ENCODE measurements at regions not wholly inside any gene's neighbourhood (a gene's known extent, or its start where the extent isn't known, plus 50 kb on each side); places are given as distances from the start of the nearest gene placed in this dataset.

DNA sequence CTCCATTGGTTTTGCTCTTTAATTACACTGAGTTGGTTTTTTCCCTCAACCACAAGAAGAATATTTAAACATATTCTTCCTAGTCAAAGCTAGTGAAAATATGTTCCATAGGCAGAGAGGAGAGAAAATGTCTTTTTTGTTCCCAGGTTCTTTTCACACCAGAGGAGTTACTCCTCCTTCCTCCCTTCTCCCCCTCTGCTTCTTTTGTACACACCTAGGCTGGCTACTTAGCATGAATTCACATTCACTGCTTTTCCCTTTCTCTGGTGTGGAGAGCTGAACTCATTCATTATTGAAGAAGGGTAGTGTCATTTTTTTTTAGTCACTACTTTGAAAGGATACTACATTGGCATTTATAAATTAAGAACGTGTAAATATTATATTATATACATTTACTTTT lies 56.6 kb upstream of the UGP2 start:
- no peak for FAIRE-seq
- TF ChIP-seq POLR2AphosphoS5 (IDR thresholded peaks at IDR 0.05; ENCODE audit: low read depth, low read length) (no peak), TAF1 (IDR thresholded peaks at IDR 0.05; ENCODE audit: low read depth, low read length) (no peak), PAX5 (IDR thresholded peaks at IDR 0.05; ENCODE audit: insufficient read depth, low read length, severe bottlenecking) (no peak)

GRCh38 chr2:63786471-63786870 lies 55.2 kb upstream of the UGP2 start:
- FAIRE-seq (no peak), DNase-seq (ENCODE audit: insufficient read length, low spot score) (no peak)
- TF ChIP-seq TAF1 (IDR thresholded peaks at IDR 0.05; ENCODE audit: low read depth, low read length) = no peak
- no peak for TF ChIP-seq POLR2A (IDR thresholded peaks at IDR 0.05; ENCODE audit: low read depth, low read length)
- no peak for TF ChIP-seq PAX5 (IDR thresholded peaks at IDR 0.05; ENCODE audit: insufficient read depth, low read length, severe bottlenecking)
- no peak for TF ChIP-seq POU2F2 (IDR thresholded peaks at IDR 0.05; ENCODE audit: low read depth, low read length)
- TF ChIP-seq SPI1 (IDR thresholded peaks at IDR 0.05; ENCODE audit: low read depth, low read length) = no peak
- TF ChIP-seq POLR2AphosphoS5 (IDR thresholded peaks at IDR 0.05; ENCODE audit: low read depth, low read length) = no peak

More for the DNA sequence above, 56.6 kb upstream of the UGP2 start:
- no peak for DNase-seq (ENCODE audit: insufficient read length, low spot score)

- DNase-seq (ENCODE audit: insufficient read length, low spot score) (no peak), FAIRE-seq (no peak)
- TF ChIP-seq PAX5 (IDR thresholded peaks at IDR 0.05; ENCODE audit: insufficient read depth, low read length, severe bottlenecking) (no peak), POU2F2 (IDR thresholded peaks at IDR 0.05; ENCODE audit: low read depth, low read length) (no peak), POLR2AphosphoS5 (IDR thresholded peaks at IDR 0.05; ENCODE audit: low read depth, low read length) (no peak), POLR2A (IDR thresholded peaks at IDR 0.05; ENCODE audit: low read depth, low read length) (no peak), TAF1 (IDR thresholded peaks at IDR 0.05; ENCODE audit: low read depth, low read length) (no peak)
Measured at GRCh38 chr2:63788071-63788470, 53.6 kb upstream of the UGP2 start.

GRCh38 chr2:63789338-63790020 lies 52.2 kb upstream of the UGP2 start:
- no peak for FAIRE-seq
- TF ChIP-seq SPI1 (IDR thresholded peaks at IDR 0.05; ENCODE audit: low read depth, low read length) (no peak), POLR2A (IDR thresholded peaks at IDR 0.05; ENCODE audit: low read depth, low read length) (no peak), TAF1 (IDR thresholded peaks at IDR 0.05; ENCODE audit: low read depth, low read length) (no peak), PAX5 (IDR thresholded peaks at IDR 0.05; ENCODE audit: insufficient read depth, low read length, severe bottlenecking) (no peak), POU2F2 (IDR thresholded peaks at IDR 0.05; ENCODE audit: low read depth, low read length) (no peak), POLR2AphosphoS5 (IDR thresholded peaks at IDR 0.05; ENCODE audit: low read depth, low read length) (no peak)
- no peak for DNase-seq (ENCODE audit: insufficient read length, low spot score)

DNA sequence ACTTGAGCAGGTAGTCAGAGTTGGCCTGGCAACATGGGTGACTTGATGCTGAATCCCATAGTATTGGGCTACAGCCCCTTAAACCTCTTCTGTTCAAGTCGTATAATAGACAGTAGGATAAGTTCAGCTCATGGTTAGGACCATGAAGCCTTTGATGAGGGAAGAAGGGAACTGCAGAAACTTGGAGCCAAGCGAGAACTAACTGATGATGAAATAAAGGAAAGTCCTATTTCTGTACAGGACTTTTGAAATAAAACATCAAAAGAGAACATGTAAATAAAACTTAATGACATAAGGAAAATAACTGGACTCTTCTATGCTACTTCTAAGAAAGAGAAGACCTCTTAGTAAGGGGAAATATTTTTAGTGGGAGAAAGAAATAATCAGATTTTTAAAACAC lies 51.2 kb upstream of the UGP2 start:
- no peak for DNase-seq (ENCODE audit: insufficient read length, low spot score)
- no peak for TF ChIP-seq SPI1 (IDR thresholded peaks at IDR 0.05; ENCODE audit: low read depth, low read length)
- TF ChIP-seq POLR2A (IDR thresholded peaks at IDR 0.05; ENCODE audit: low read depth, low read length) = no peak
- TF ChIP-seq POU2F2 (IDR thresholded peaks at IDR 0.05; ENCODE audit: low read depth, low read length) = no peak
- TF ChIP-seq PAX5 (IDR thresholded peaks at IDR 0.05; ENCODE audit: insufficient read depth, low read length, severe bottlenecking) = no peak
- no peak for FAIRE-seq

- FAIRE-seq = no peak
- DNase-seq (ENCODE audit: insufficient read length, low spot score) = no peak
- TF ChIP-seq POU2F2 (IDR thresholded peaks at IDR 0.05; ENCODE audit: low read depth, low read length) (no peak), SPI1 (IDR thresholded peaks at IDR 0.05; ENCODE audit: low read depth, low read length) (no peak), POLR2A (IDR thresholded peaks at IDR 0.05; ENCODE audit: low read depth, low read length) (no peak), POLR2AphosphoS5 (IDR thresholded peaks at IDR 0.05; ENCODE audit: low read depth, low read length) (no peak), PAX5 (IDR thresholded peaks at IDR 0.05; ENCODE audit: insufficient read depth, low read length, severe bottlenecking) (no peak), TAF1 (IDR thresholded peaks at IDR 0.05; ENCODE audit: low read depth, low read length) (no peak)
Measured at GRCh38 chr2:63790906-63791305, 50.8 kb upstream of the UGP2 start.

GRCh38 chr2:63791387-63791786 lies 50.3 kb upstream of the UGP2 start:
- DNase-seq (ENCODE audit: insufficient read length, low spot score) (no peak), FAIRE-seq (no peak)
- no peak for TF ChIP-seq POLR2A (IDR thresholded peaks at IDR 0.05; ENCODE audit: low read depth, low read length)
- TF ChIP-seq PAX5 (IDR thresholded peaks at IDR 0.05; ENCODE audit: insufficient read depth, low read length, severe bottlenecking) = no peak
- TF ChIP-seq TAF1 (IDR thresholded peaks at IDR 0.05; ENCODE audit: low read depth, low read length) = no peak
- TF ChIP-seq POU2F2 (IDR thresholded peaks at IDR 0.05; ENCODE audit: low read depth, low read length) = no peak
- no peak for TF ChIP-seq POLR2AphosphoS5 (IDR thresholded peaks at IDR 0.05; ENCODE audit: low read depth, low read length)

Data from GM12891 (cell line).